PC-3 (cell line): ENCODE measurements at regions not wholly inside any gene's neighbourhood (a gene's known extent, or its start where the extent isn't known, plus 50 kb on each side); places are given as distances from the start of the nearest gene placed in this dataset.
"Not testable (repeated sequence)": the region's sequence is repeated elsewhere in the genome, so short reads cannot be mapped to it uniquely, and the experiment has no call there.

Experiments
- ATAC-seq: fragments of 200-7000 bp; cut with Tn5 transposase; 2 replicates; pipeline ENCODE4 v1.9.1; 2020; ENCODE audit warnings: mild to moderate bottlenecking, moderate library complexity
- BruUV-seq: library from RNA; stranded (reverse); fragments of 400-500 nt; replicated peaks from 2 replicates; lab custom pipeline; 2021; lab: Mats Ljungman, UMichigan
- CTCF ChIA-PET: fragments of 300-600 bp; sonication (Branson Sonifier 250); formaldehyde crosslinking; loops from one replicate; lab custom pipeline; 2022; ENCODE audit warnings: antibody characterized with exemption; lab: Charles Lee
- POLR2A ChIA-PET: fragments of 300-600 bp; sonication (Branson Sonifier 250); formaldehyde crosslinking; loops from one replicate; lab custom pipeline; 2022; ENCODE audit warnings: antibody characterized with exemption; ENCODE audit not compliant: unreplicated experiment; lab: Charles Lee
- DNase-seq: peaks from one replicate; pipeline ENCODE4 v3.0.0-alpha.2; 2015
- H2AFZ ChIP-seq: fragments of 300-600 bp; sonication (generic); 2 replicates; pipeline ENCODE4 v1.6.0; 2016; ENCODE audit warnings: antibody characterized with exemption, low read length
- H3F3A ChIP-seq: fragments of 300-600 bp; sonication (generic); one replicate; pipeline ENCODE4 v1.6.0; 2017; ENCODE audit warnings: antibody characterized with exemption, low read length, control low read depth, mild to moderate bottlenecking; ENCODE audit not compliant: unreplicated experiment
- H3K27ac ChIP-seq: fragments of 300-600 bp; sonication (generic); 2 replicates; pipeline ENCODE4 v1.5.1; 2016; ENCODE audit warnings: mild to moderate bottlenecking, low read length
- H3K27me3 ChIP-seq: fragments of 300-600 bp; sonication (generic); 2 replicates; pipeline ENCODE4 v1.6.1; 2016; ENCODE audit warnings: low read length, mixed read lengths
- H3K36me3 ChIP-seq: fragments of 300-600 bp; sonication (generic); 2 replicates; pipeline ENCODE4 v1.6.1; 2016; ENCODE audit warnings: low read depth, mixed run types, low read length, mixed read lengths
- H3K4me1 ChIP-seq: fragments of 300-600 bp; sonication (generic); 2 replicates; pipeline ENCODE4 v1.5.1; 2016; ENCODE audit warnings: low read length; ENCODE audit not compliant: insufficient read depth
- H3K4me2 ChIP-seq: fragments of 300-600 bp; sonication (generic); 2 replicates; pipeline ENCODE4 v1.6.0; 2016; ENCODE audit warnings: low read length
- H3K4me3 ChIP-seq: fragments of 300-600 bp; sonication (generic); 2 replicates; pipeline ENCODE4 v1.5.1; 2016; ENCODE audit warnings: mild to moderate bottlenecking, low read length, mixed read lengths
- H3K79me2 ChIP-seq: fragments of 300-600 bp; sonication (generic); 2 replicates; pipeline ENCODE4 v1.6.1; 2017; ENCODE audit warnings: low read length, mixed read lengths
- H3K9ac ChIP-seq: fragments of 300-600 bp; sonication (generic); 2 replicates; pipeline ENCODE4 v1.6.0; 2016; ENCODE audit warnings: mild to moderate bottlenecking, low read length
- H3K9me2 ChIP-seq: fragments of 300-600 bp; sonication (generic); replicated peaks from 2 replicates; pipeline ENCODE4 v1.6.1; 2016; ENCODE audit warnings: mixed run types, low read length, mixed read lengths
- H3K9me3 ChIP-seq: fragments of 300-600 bp; sonication (generic); 2 replicates; pipeline ENCODE4 v1.6.1; 2016; ENCODE audit warnings: low read length, mixed read lengths
- H4K20me1 ChIP-seq: fragments of 300-600 bp; sonication (generic); 2 replicates; pipeline ENCODE4 v1.6.1; 2016; ENCODE audit warnings: low read length, mixed read lengths
- EZH2 ChIP-seq: fragments of 300-600 bp; sonication (generic); IDR thresholded peaks from one replicate; pipeline ENCODE4 v1.6.1; 2017; ENCODE audit warnings: antibody characterized with exemption, mild to moderate bottlenecking, low read length; ENCODE audit not compliant: unreplicated experiment
- EZH2phosphoT487 ChIP-seq: fragments of 300-600 bp; sonication (generic); IDR thresholded peaks from 2 replicates; pipeline ENCODE4 v1.6.1; 2018; ENCODE audit warnings: mild to moderate bottlenecking, antibody characterized with exemption, low read length, borderline replicate concordance
- intact Hi-C: fragments of 100-400 bp; cut with micrococcal nuclease; formaldehyde crosslinking; loops from 2 replicates; pipeline ENCODE4 v1.9.0; 2023
- TF ChIP-seq, protein P1 (sequence below): fragments of 300-600 bp; sonication (generic); conservative IDR thresholded peaks from 2 replicates; pipeline ENCODE4 v1.5.1; 2017; ENCODE audit warnings: antibody characterized with exemption, low read depth, mild to moderate bottlenecking, low read length

DNA sequence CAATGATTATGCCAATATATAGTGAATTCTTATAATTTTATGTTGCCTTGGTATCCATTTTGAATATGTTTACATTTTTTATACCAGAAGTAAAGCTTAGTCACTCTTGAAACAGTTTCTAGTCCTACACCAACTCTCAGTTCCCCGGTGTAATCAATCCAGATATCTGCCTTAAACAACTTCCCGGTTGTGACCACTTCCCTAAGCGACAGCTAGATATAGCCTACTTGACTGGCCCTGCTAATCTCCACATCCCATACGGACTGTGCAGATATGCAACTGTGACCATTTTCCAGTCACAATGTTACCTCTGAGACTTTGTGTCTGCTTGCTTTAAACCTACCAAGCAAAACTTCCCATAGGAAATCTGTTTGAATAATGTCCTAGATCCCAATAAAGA is 1551.5 kb upstream of the SEL1L start:
- Histone ChIP-seq H3K79me2 (no peaks in the 10 kb centered on the region), H3K9me3 (peaks cover 7% of the 10 kb centered on the region; the same call in 1 of the 2 replicates), H3K4me2 (no peak overlapping the region), H3K27me3 (no peaks in the 10 kb centered on the region), H2AFZ (no peak overlapping the region), H3K9me2 (no peaks in the 10 kb centered on the region), H4K20me1 (no peaks in the 10 kb centered on the region), H3K4me1 (no peaks in the 10 kb centered on the region), H3K9ac (no peak overlapping the region), H3F3A (no peaks in the 10 kb centered on the region), H3K4me3 (no peak overlapping the region), H3K27ac (no peak overlapping the region), H3K36me3 (no peaks in the 10 kb centered on the region)
- BruUV-seq: no TSS peak
- CTCF ChIA-PET: no interaction called here
- no peak for DNase-seq
- POLR2A ChIA-PET: no interaction called here
- no peak for ATAC-seq
- intact Hi-C loops: no loop called here
- TF ChIP-seq, protein P1, sequence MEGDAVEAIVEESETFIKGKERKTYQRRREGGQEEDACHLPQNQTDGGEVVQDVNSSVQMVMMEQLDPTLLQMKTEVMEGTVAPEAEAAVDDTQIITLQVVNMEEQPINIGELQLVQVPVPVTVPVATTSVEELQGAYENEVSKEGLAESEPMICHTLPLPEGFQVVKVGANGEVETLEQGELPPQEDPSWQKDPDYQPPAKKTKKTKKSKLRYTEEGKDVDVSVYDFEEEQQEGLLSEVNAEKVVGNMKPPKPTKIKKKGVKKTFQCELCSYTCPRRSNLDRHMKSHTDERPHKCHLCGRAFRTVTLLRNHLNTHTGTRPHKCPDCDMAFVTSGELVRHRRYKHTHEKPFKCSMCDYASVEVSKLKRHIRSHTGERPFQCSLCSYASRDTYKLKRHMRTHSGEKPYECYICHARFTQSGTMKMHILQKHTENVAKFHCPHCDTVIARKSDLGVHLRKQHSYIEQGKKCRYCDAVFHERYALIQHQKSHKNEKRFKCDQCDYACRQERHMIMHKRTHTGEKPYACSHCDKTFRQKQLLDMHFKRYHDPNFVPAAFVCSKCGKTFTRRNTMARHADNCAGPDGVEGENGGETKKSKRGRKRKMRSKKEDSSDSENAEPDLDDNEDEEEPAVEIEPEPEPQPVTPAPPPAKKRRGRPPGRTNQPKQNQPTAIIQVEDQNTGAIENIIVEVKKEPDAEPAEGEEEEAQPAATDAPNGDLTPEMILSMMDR: no peak
- TF ChIP-seq EZH2 (no peak), EZH2phosphoT487 (no peak)

- ATAC-seq (no peak), DNase-seq (no peak)
- Histone ChIP-seq H3K9me3 (peaks cover 7% of the 10 kb centered on the region; the same call in 1 of the 2 replicates), H3K4me2 (no peak overlapping the region), H3K79me2 (no peaks in the 10 kb centered on the region), H4K20me1 (no peaks in the 10 kb centered on the region), H3K4me1 (no peaks in the 10 kb centered on the region), H3K4me3 (no peak overlapping the region), H3K9me2 (no peaks in the 10 kb centered on the region), H3K9ac (no peak overlapping the region), H3K36me3 (no peaks in the 10 kb centered on the region), H3K27me3 (no peaks in the 10 kb centered on the region), H3K27ac (no peak overlapping the region), H2AFZ (no peak overlapping the region), H3F3A (no peaks in the 10 kb centered on the region)
- ChIA-PET POLR2A (no interaction called here), CTCF (no interaction called here)
- TF ChIP-seq EZH2 (no peak), EZH2phosphoT487 (no peak)
- TF ChIP-seq, protein P1: no peak
- BruUV-seq: no TSS peak
- intact Hi-C loops: no loop called here
Measured at GRCh38 chr14:83085725-83086124, 1552.1 kb upstream of the SEL1L start.

DNA sequence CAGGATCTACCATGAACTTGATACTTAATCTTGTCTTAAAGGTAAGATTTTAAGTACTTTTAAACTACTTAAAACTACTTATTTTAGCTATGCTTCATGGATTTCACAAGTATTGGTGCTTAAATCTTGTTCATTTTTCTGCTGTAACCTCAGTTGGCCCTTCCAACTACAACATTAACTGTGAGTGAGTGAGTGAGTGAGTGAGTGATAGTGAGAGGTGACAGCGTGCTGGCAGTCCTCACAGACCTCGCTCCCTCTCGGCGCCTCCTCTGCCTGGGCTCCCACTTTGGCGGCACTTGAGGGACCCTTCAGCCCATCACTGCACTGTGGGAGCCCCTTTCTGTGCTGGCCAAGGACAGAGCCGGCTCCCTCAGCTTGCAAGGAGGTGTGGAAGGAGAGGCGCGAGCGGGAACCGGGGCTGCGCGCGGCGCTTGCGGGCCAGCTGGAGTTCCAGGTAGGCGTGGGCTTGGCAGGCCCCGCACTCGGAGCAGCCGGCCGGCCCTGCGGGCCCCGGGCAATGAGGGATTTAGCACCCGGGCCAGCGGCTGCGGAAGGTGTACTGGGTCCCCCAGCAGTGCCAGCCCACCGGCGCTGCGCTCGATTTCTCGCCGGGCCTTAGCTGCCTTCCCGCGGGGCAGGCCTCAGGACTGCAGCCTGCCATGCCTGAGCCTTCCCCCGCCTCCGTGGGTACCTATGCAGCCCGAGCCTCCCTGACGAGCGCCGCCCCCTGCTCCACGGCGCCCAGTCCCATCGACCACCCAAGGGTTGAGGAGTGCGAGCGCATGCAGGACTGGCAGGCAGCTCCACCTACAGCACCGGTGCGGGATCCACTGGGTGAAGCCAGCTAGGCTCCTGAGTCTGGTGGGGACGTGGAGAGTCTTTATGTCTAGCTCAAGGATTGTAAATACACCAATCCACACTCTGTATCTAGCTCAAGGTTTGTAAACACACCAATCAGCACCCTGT is 1558.6 kb upstream of the SEL1L start:
- H3K27ac ChIP-seq, H3K4me3 ChIP-seq, H4K20me1 ChIP-seq, H3F3A ChIP-seq, ATAC-seq, DNase-seq, BruUV-seq, H3K4me1 ChIP-seq, H2AFZ ChIP-seq, H3K79me2 ChIP-seq, H3K9me2 ChIP-seq, intact Hi-C loops, POLR2A ChIA-PET, H3K36me3 ChIP-seq, H3K9me3 ChIP-seq, H3K4me2 ChIP-seq, H3K27me3 ChIP-seq, H3K9ac ChIP-seq: not testable (repeated sequence)
- CTCF ChIA-PET: interaction anchor here (0.6 kb wide), 1 partner anchor 144 kb away, joined by 3 read pairs; no protein-coding TSS in a partner anchor
